ENCODE measurements at regions not wholly inside any gene's neighbourhood (a gene's known extent, or its start where the extent isn't known, plus 50 kb on each side); places are given as distances from the start of the nearest gene placed in this dataset.
"Not testable (repeated sequence)": the region's sequence is repeated elsewhere in the genome, so short reads cannot be mapped to it uniquely, and the experiment has no call there.

- DNase-seq (ENCODE audit: extremely low read depth, low read depth) = no peak
Observed at GRCh38 chr4:81375745-81376144, 96.0 kb downstream of the RASGEF1B start.

DNA sequence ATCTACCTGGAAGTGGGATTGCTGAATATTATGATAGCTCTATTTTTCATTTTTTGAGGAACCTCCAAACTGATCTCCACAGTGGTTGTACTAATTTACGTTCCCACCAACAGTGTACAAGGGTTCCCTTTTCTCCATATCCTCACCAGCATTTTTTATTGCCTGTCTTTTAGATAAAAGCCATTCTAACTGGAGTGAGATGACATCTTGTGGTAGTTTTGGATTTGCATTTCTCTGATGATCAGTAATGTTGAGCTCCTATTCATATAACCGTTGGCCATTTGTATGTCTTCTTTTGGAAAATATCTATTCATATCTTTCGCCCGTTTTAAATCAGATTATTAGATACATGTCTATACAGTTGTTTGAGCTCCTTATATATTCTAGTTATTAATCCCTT is 101.8 kb downstream of the RASGEF1B start:
- no peak for DNase-seq (ENCODE audit: extremely low read depth, low read depth)

- no peak for DNase-seq (ENCODE audit: extremely low read depth, low read depth)
Observed at GRCh38 chr4:81366779-81367178, 104.9 kb downstream of the RASGEF1B start.

DNA sequence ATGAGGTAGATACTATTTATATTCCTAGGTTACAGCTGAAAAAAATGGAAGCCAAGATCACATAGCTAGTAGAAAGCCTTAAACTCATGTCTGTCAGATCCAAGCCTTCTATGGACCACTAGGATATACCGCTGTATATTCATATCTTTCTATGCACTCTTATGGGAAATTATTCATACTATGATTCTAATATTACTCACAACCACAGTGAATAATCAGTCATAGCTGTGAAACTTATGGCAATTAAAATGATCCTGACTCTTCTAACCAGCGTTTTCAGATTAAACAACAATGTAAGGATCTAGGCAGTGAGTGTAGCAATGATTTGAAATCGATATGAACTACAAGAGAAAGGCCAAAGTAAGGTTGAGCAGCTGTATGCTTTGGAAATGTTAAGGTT is 111.0 kb downstream of the RASGEF1B start:
- DNase-seq (ENCODE audit: extremely low read depth, low read depth) = no peak

DNA sequence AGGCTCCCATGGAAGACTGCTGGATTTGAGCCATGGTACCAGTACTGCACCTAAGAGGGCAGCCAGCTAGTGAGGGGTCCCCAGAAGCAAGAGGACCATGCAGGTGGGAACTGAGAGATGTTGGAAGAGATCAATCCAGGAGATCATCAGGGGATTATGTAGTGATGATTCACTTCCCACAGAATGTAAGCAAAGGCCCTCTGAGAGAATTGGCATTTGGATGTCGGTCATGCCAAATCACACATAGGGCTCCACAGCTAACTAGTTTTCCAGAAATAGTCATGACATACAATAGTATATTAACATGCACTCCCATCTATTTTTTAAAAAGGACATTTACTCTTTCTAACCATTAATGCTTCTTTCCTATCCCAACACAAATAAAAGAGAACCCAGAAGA is 112.5 kb downstream of the RASGEF1B start:
- DNase-seq (ENCODE audit: extremely low read depth, low read depth) = no peak

DNA sequence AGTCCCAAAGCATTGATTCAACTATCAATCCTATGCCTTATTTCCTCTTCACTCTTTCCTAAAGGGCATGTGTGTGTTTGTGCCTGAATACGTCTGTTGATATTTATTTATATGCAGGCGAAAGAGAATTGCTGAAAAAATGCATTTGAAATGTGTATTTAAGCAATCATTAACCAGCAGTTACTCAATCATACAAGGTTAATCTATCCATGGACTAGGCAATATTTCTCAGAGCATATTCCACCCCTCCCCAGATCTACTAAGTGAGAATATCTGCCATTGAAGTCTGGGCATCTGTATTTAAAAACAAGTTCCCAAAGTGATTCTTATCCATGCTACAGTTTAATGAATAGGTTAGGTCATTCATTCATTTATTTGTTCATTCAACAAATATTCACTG is 113.6 kb downstream of the RASGEF1B start:
- DNase-seq (ENCODE audit: extremely low read depth, low read depth) = no peak

DNA sequence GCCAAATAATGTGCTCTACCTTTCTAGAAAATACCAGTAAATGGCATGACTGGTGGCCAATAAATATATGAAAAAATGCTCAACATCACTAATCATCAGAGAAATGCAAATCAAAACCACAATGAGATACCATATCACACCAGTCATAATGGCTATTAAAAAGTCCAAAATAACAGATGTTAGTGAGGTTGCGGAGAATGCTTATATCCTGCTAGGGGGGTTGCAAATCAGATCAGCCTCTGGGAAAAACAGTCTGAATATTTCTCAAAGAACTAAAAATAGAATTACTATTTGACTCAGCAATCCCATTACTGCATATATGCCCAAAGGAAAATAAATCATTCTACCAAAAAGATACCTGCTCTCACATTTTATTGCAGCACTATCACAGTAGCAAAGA is 115.1 kb downstream of the RASGEF1B start:
- DNase-seq (ENCODE audit: extremely low read depth, low read depth) = no peak

- no peak for DNase-seq (ENCODE audit: extremely low read depth, low read depth)
Observed at GRCh38 chr4:81355136-81355535, 116.6 kb downstream of the RASGEF1B start.

- no peak for DNase-seq (ENCODE audit: extremely low read depth, low read depth)
Observed at GRCh38 chr4:81353861-81354260, 117.8 kb downstream of the RASGEF1B start.

- DNase-seq (ENCODE audit: extremely low read depth, low read depth) = no peak
Observed at GRCh38 chr4:81352446-81352835, 119.3 kb downstream of the RASGEF1B start.

DNA sequence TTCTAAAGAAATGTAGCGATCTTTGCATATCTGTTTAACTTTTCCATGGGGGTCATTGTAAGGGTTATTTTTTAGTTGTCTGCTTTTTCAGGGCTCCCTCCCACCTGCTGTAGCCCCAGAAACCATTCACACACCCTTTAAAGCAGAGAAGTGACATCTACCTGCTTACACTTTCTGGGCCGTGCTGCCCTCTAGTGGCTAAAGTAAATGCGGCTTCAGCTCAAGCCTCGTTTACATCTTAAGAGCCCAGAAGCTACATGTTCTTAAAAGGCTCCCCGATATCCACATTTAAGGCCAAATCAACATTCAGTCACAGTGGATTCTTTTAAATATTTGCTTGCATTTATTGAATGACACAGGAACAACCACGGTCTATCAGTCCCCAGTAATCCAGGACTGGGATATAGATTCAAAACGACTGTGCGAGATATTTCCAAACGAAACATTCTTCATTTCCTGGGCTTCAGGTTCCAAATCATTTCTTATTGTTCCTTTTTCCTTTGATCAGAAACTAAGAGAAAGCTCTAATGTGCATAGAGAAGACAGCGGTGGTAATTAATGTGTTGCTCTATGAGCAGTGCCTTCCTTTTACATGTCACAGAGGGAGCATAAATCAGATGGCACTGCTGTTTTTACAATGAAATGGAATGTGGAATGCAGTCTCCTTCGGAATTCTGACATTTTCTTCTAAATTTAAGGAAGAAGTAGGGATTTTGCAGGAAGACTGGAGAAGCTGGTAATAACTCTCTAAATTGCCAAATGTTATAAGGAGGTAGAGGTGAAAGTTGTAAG is 119.9 kb downstream of the RASGEF1B start:
- peak; percentile 60 for DNase-seq (ENCODE audit: extremely low read depth, low read depth)

DNA sequence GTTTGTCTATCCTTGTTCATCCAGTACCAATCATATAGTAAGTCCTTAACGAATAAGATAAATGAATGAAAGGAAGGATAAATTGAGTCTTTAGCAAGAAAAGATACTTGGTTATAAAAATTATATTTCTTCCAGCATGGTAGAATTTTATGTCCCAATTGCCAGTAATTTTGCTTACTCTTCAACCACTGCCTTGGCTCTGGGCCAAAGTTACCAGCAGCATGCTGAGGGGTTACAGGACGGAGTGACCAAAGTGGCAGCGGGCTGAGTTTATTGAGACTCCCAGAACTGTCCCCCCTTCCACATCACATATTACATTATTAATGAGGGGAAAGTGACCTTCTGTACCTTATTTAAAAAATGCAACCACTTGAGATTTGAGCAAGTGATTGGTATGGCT is 121.7 kb downstream of the RASGEF1B start:
- DNase-seq (ENCODE audit: extremely low read depth, low read depth) = no peak

- DNase-seq (ENCODE audit: extremely low read depth, low read depth) = no peak
Observed at GRCh38 chr4:81348778-81349094, 123.0 kb downstream of the RASGEF1B start.

DNA sequence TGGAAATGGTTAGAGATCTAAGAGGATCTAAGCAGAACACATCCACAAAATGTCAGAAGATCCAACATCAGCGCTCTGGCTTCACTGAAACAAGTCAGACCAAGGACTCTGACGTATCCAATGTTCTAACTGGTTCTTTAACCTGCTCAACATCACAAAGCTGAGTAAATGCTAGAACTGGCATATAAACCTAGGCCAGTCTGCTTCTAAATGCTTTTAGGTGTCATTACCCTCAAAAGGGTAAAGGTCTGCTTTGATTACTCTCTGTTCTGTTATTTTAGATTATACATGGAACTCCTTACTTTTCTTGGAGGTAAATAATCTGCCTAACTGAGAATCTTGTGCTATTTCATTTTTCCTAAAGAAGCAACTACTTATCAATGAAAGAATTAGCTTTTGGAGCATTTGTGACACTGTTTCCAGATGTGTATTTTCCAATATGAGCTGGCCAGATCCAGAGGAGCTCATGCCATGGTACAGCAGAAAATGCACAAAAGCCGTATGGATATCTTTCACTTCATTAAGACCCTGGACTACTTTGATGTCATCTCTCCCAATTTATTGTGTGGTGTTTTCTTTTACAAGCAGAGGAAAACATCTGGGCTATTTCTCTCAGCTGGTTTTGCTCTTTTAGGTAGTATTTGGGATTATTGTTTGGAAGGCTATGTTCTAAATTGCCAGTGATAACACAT is 123.5 kb downstream of the RASGEF1B start:
- DNase-seq (ENCODE audit: extremely low read depth, low read depth) = no peak

GRCh38 chr4:81346719-81347118 is 125.0 kb downstream of the RASGEF1B start:
- DNase-seq (ENCODE audit: extremely low read depth, low read depth) = no peak

- DNase-seq (ENCODE audit: extremely low read depth, low read depth) = no peak
Observed at GRCh38 chr4:81343536-81343935, 128.2 kb downstream of the RASGEF1B start.

- DNase-seq (ENCODE audit: extremely low read depth, low read depth) = no peak
Observed at GRCh38 chr4:81343046-81343445, 128.0 kb upstream of the PRKG2 start.

GRCh38 chr4:81337211-81337610 is 122.2 kb upstream of the PRKG2 start:
- DNase-seq (ENCODE audit: extremely low read depth, low read depth) = no peak

GRCh38 chr4:81335122-81335912 is 120.3 kb upstream of the PRKG2 start:
- no peak for DNase-seq (ENCODE audit: extremely low read depth, low read depth)

DNA sequence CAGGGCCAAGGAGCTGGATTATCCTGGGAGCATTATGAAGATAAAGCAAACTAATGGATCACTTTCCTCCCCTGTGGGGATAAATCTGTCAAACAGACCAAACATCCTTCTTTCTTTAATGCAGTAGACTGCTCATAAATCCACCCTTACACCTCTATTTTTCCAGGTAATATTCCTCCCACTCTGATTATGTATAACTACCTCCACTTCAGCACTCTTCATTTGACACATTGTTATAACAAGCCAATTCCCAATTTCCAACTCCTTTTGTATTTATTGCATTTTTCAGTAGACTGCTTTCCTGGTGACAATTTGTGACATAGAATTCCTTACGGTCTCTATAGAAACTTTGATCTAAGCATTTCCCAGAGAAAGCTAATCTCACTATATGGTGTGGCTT is 115.0 kb upstream of the PRKG2 start:
- DNase-seq (ENCODE audit: extremely low read depth, low read depth) = no peak

- DNase-seq (ENCODE audit: extremely low read depth, low read depth) = no peak
Observed at GRCh38 chr4:81326581-81326980, 111.6 kb upstream of the PRKG2 start.

GRCh38 chr4:81324594-81324993 is 109.6 kb upstream of the PRKG2 start:
- not testable (repeated sequence) for DNase-seq (ENCODE audit: extremely low read depth, low read depth)

Measured in NCI-H460 (cell line).